H1 (cell line): ENCODE measurements at regions not wholly inside any gene's neighbourhood (a gene's known extent, or its start where the extent isn't known, plus 50 kb on each side); places are given as distances from the start of the nearest gene placed in this dataset.
"Not testable (repeated sequence)": the region's sequence is repeated elsewhere in the genome, so short reads cannot be mapped to it uniquely, and the experiment has no call there.

Experiments
- CTCF ChIA-PET: fragments of 300-600 bp; sonication (Branson Sonifier 250); formaldehyde crosslinking; loops from one replicate; lab custom pipeline; 2021; ENCODE audit not compliant: partially characterized antibody; lab: Charles Lee
- POLR2A ChIA-PET: fragments of 300-600 bp; sonication (Branson Sonifier 250); formaldehyde crosslinking; loops from one replicate; lab custom pipeline; 2021; ENCODE audit warnings: inconsistent platforms; ENCODE audit not compliant: partially characterized antibody; lab: Charles Lee
- DNase-seq, 2 experiments: peaks; one replicate each; pipeline versions ENCODE4 v3.0.0 to v3.0.0-alpha.2; 2010 to 2022; ENCODE audit warnings: low spot score in 2 of 2, low read depth in 1 of 2, mixed read lengths in 1 of 2
- FAIRE-seq: peaks from 2 replicates; lab custom pipeline; 2011; peaks lifted over from hg19 to GRCh38; lab: Jason Lieb, UNC
- H2AFZ ChIP-seq: 2 replicates; pipeline ENCODE4 v1.8.1; 2012; ENCODE audit warnings: low read length, inconsistent platforms
- H2AK5ac ChIP-seq: 2 replicates; pipeline ENCODE4 v1.6.1; 2013; ENCODE audit warnings: low read depth, low read length
- H2BK120ac ChIP-seq: replicated peaks from 2 replicates; pipeline ENCODE3; 2013; ENCODE audit warnings: low read depth, low read length, inconsistent platforms
- H2BK12ac ChIP-seq: 2 replicates; pipeline ENCODE4 v1.6.1; 2013; ENCODE audit warnings: low read depth, low read length
- H2BK15ac ChIP-seq: 2 replicates; pipeline ENCODE4 v1.6.1; 2013; ENCODE audit warnings: low read length
- H2BK20ac ChIP-seq: 2 replicates; pipeline ENCODE4 v1.6.1; 2013; ENCODE audit warnings: low read length
- H2BK5ac ChIP-seq: 2 replicates; pipeline ENCODE4 v1.6.1; 2013; ENCODE audit warnings: low read depth, low read length
- H3K14ac ChIP-seq: 2 replicates; pipeline ENCODE4 v1.6.1; 2013; ENCODE audit warnings: inconsistent platforms; ENCODE audit not compliant: insufficient read length
- H3K18ac ChIP-seq: 2 replicates; pipeline ENCODE4 v1.6.1; 2013; ENCODE audit warnings: low read length; ENCODE audit errors: extremely low read depth
- H3K23ac ChIP-seq: 2 replicates; pipeline ENCODE4 v1.6.1; 2013; ENCODE audit warnings: inconsistent platforms; ENCODE audit not compliant: insufficient read length
- H3K23me2 ChIP-seq: 2 replicates; pipeline ENCODE4 v1.6.1; 2013; ENCODE audit warnings: low read depth, low read length
- H3K27ac ChIP-seq: 2 replicates; pipeline ENCODE4 v1.6.1; 2011; ENCODE audit warnings: low read depth, low read length, inconsistent platforms
- H3K27me3 ChIP-seq, 4 experiments: replicated peaks in 1 of 4; 1 replicate in 1 of 4; 2 replicates in 3 of 4; pipeline versions ENCODE4 v1.6.1 to v1.8.1; 2011 to 2013; ENCODE audit warnings: low read length in 3 of 4, mild to moderate bottlenecking in 3 of 4, inconsistent platforms in 2 of 4, mixed read lengths in 2 of 4, moderate library complexity in 1 of 4; ENCODE audit not compliant: control insufficient read depth in 3 of 4, insufficient read depth in 3 of 4; ENCODE audit errors: extremely low read depth in 1 of 4
- H3K36me3 ChIP-seq, 4 experiments: 2 replicates each; pipeline versions ENCODE4 v1.6.1 to v1.8.1; 2011 to 2013; ENCODE audit warnings: mild to moderate bottlenecking in 4 of 4, low read length in 3 of 4, moderate library complexity in 2 of 4, control low read depth in 1 of 4, inconsistent platforms in 1 of 4; ENCODE audit not compliant: insufficient read depth in 4 of 4, control insufficient read depth in 2 of 4
- H3K4ac ChIP-seq: replicated peaks from 2 replicates; pipeline ENCODE3; 2013; ENCODE audit warnings: low read length, low read depth, mixed read lengths, inconsistent platforms; ENCODE audit not compliant: insufficient read length
- H3K4me1 ChIP-seq, 4 experiments: replicated peaks in 1 of 4; 1 replicate in 1 of 4; 2 replicates in 3 of 4; pipeline versions ENCODE4 v1.6.1 to v1.8.1; 2011 to 2013; ENCODE audit warnings: low read length in 3 of 4, inconsistent platforms in 2 of 4, mixed read lengths in 1 of 4; ENCODE audit not compliant: insufficient read depth in 4 of 4, control insufficient read depth in 3 of 4
- H3K4me2 ChIP-seq, 2 experiments: 2 replicates each; pipeline versions ENCODE4 v1.6.1 to v1.8.1; 2011 to 2013; ENCODE audit warnings: low read depth in 2 of 2, low read length in 2 of 2, control low read depth in 1 of 2, inconsistent platforms in 1 of 2, mild to moderate bottlenecking in 1 of 2; ENCODE audit not compliant: insufficient read depth in 1 of 2
- H3K4me3 ChIP-seq, 4 experiments: fragments of 200-600, 300-600 bp in 1 of 4; sonication (generic), shearing (Covaris generic), sonication (Bioruptor Twin) in 1 of 4; 2 replicates each; pipeline versions ENCODE4 v1.5.1 to v1.8.1; 2011 to 2016; ENCODE audit warnings: low read length in 4 of 4, low read depth in 3 of 4, control low read depth in 2 of 4, inconsistent platforms in 2 of 4, mild to moderate bottlenecking in 2 of 4, mixed read lengths in 1 of 4, moderate library complexity in 1 of 4; ENCODE audit not compliant: insufficient read depth in 2 of 4; ENCODE audit errors: extremely low read depth in 1 of 4
- H3K56ac ChIP-seq: replicated peaks from 2 replicates; pipeline ENCODE3; 2013; ENCODE audit warnings: low read depth, mild to moderate bottlenecking, mixed read lengths, low read length, inconsistent platforms; ENCODE audit not compliant: insufficient read length
- H3K79me1 ChIP-seq: 2 replicates; pipeline ENCODE4 v1.6.1; 2013; ENCODE audit warnings: low read depth, low read length, control low read depth
- H3K79me2 ChIP-seq, 2 experiments: 2 replicates each; pipeline versions ENCODE4 v1.6.1 to v1.8.1; 2012 to 2013; ENCODE audit warnings: low read length in 2 of 2, mild to moderate bottlenecking in 2 of 2, inconsistent platforms in 1 of 2; ENCODE audit not compliant: insufficient read depth in 2 of 2, control insufficient read depth in 1 of 2
- H3K9ac ChIP-seq, 4 experiments: replicated peaks in 1 of 4; 1 replicate in 1 of 4; 2 replicates in 3 of 4; pipeline versions ENCODE4 v1.6.1 to v1.8.1; 2011 to 2013; ENCODE audit warnings: low read depth in 3 of 4, low read length in 3 of 4, control low read depth in 2 of 4, mild to moderate bottlenecking in 2 of 4, moderate library complexity in 2 of 4, inconsistent platforms in 1 of 4; ENCODE audit errors: extremely low read depth in 1 of 4
- H3K9me3 ChIP-seq, 2 experiments: 2 replicates each; pipeline versions ENCODE4 v1.6.1 to v1.8.1; 2012 to 2013; ENCODE audit warnings: mild to moderate bottlenecking in 2 of 2, moderate library complexity in 2 of 2, control low read depth in 1 of 2, inconsistent platforms in 1 of 2, low read depth in 1 of 2, low read length in 1 of 2, mixed read lengths in 1 of 2; ENCODE audit not compliant: insufficient read depth in 2 of 2
- H4K20me1 ChIP-seq, 2 experiments: replicated peaks in 1 of 2; 2 replicates each; pipeline versions ENCODE3 to v1.8.1; 2011 to 2013; ENCODE audit warnings: inconsistent platforms in 2 of 2, low read length in 2 of 2, mild to moderate bottlenecking in 1 of 2; ENCODE audit not compliant: insufficient read depth in 2 of 2, control insufficient read depth in 1 of 2
- H4K5ac ChIP-seq: 2 replicates; pipeline ENCODE4 v1.6.1; 2013; ENCODE audit warnings: low read length, low read depth, mixed read lengths, inconsistent platforms; ENCODE audit not compliant: insufficient read length
- H4K8ac ChIP-seq: 2 replicates; pipeline ENCODE4 v1.8.0; 2013; ENCODE audit warnings: mild to moderate bottlenecking, moderate library complexity, low read length, inconsistent platforms; ENCODE audit not compliant: insufficient read depth; ENCODE audit errors: extremely low read depth
- H4K91ac ChIP-seq: replicated peaks from 2 replicates; pipeline ENCODE3; 2013; ENCODE audit warnings: low read length, mixed read lengths, inconsistent platforms; ENCODE audit not compliant: insufficient read length
- WGBS, 2 experiments: shearing (Covaris generic) in 1 of 2; methylation state at CpG; one replicate each; pipeline versions ENCODE4 v1.1.6 to v1.1.7; 2013 to 2015; ENCODE audit warnings: low lambda C conversion rate in 2 of 2, mixed read lengths in 2 of 2, inconsistent platforms in 1 of 2, low coverage in 1 of 2, missing lambda C conversion rate in 1 of 2; ENCODE audit not compliant: insufficient replicate concordance in 2 of 2, insufficient coverage in 1 of 2, insufficient read length in 1 of 2; ENCODE audit errors: extremely low coverage in 1 of 2, missing lambda C conversion rate in 1 of 2; 5-methylcytosine and 5-hydroxymethylcytosine counted together

DNA sequence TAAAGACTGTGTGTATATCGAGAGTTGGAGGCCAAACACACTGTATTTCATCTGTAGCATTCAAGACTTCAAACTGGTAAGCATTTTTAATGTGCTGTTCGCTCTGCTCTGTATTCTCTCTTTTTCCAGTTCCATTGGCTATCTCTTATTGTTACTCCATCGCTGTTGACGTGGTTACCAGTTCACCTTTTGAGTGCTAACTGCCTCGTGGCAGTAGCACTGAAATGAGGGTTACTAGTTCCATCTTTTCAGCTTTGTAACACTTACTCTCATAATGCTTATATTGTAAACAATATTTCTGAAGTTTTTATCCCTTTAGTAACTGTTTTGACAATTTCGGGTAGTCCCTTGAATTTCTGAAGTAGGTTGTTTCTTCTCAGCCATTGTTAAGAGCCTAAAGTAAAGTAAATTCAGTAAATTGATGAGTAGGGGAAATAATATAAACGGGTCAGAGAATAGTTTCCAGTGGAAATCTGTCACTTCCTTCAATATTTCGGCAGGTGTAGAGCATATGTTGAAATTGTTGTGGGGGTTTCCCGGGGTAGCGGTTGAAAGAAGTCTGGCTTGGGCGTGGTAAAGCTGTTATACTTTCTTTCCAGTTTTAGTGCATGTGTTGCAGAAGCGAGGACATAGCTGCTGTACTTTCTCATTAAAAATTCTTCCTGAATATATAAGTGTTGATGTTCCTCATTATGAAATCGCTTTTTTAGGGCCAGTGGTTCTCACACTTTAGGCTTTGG lies 175.7 kb upstream of the GOLGA6L22 start:
- H4K20me1 ChIP-seq, H3K9ac ChIP-seq, H3K79me1 ChIP-seq, H3K4me3 ChIP-seq, FAIRE-seq, POLR2A ChIA-PET, H4K91ac ChIP-seq, H2AK5ac ChIP-seq, H3K27me3 ChIP-seq, H3K23ac ChIP-seq, H2BK15ac ChIP-seq, H3K14ac ChIP-seq, H3K36me3 ChIP-seq, H2BK12ac ChIP-seq, H3K23me2 ChIP-seq, H3K18ac ChIP-seq, H3K56ac ChIP-seq, DNase-seq, H3K4me1 ChIP-seq, H2BK20ac ChIP-seq, H3K4ac ChIP-seq, H3K79me2 ChIP-seq, H4K5ac ChIP-seq, H4K8ac ChIP-seq, H2BK5ac ChIP-seq, H2BK120ac ChIP-seq, H2AFZ ChIP-seq, H3K4me2 ChIP-seq, H3K27ac ChIP-seq: not testable (repeated sequence)
- CTCF ChIA-PET = interaction anchor here (0.6 kb wide), 1 partner anchor 22 kb away, joined by 3 read pairs; no protein-coding TSS in a partner anchor
- H3K9me3 ChIP-seq = peaks cover 19% of the 10 kb centered on the region in 2 experiments; a peak in 3 of 4 replicates
- 78% methylated on average over 12 of the region's 13 CpGs; no CpG with 5 or more reads in 1 of the 2 experiments for WGBS, 2 experiments
